Adrenal gland (tissue), 9 donors: ENCODE measurements at regions not wholly inside any gene's neighbourhood (a gene's known extent, or its start where the extent isn't known, plus 50 kb on each side); places are given as distances from the start of the nearest gene placed in this dataset.

Source experiments
- DNase-seq, 7 donors: peaks; one replicate each; pipeline ENCODE4 v3.0.0-alpha.2; 2019 to 2020
- H3K27ac ChIP-seq, 5 donors: fragments of 200-600 bp; sonication (generic) in 4 of 5; 1 replicate in 3 of 5; 2 replicates in 2 of 5; pipeline versions ENCODE4 v1.5.1 to v1.8.0; 2016 to 2020; ENCODE audit warnings: mild to moderate bottlenecking in 1 of 5
- H3K27me3 ChIP-seq: fragments of 200-600 bp; 2 replicates; pipeline ENCODE4 v1.8.0; 2021
- H3K36me3 ChIP-seq, 2 donors: fragments of 200-600 bp; replicated peaks in 1 of 2; 1 replicate in 1 of 2; 2 replicates in 1 of 2; pipeline versions ENCODE4 v1.5.1 to v1.8.0; 2018 to 2022
- H3K4me1 ChIP-seq, 2 donors: fragments of 200-600 bp; replicated peaks in 1 of 2; 1 replicate in 1 of 2; 2 replicates in 1 of 2; pipeline versions ENCODE4 v1.5.1 to v1.8.0; 2018 to 2021
- H3K4me3 ChIP-seq, 4 donors: fragments of 200-600 bp; sonication (generic) in 3 of 4; one replicate each; pipeline ENCODE4 v1.5.1; 2016 to 2018
- H3K9me3 ChIP-seq, 3 donors: fragments of 200-600 bp; sonication (generic) in 1 of 3; replicated peaks in 1 of 3; 1 replicate in 2 of 3; 2 replicates in 1 of 3; pipeline versions ENCODE4 v1.5.1 to v1.8.0; 2016 to 2021
- POLR2A ChIP-seq, 2 donors: fragments of 450-650 bp; IDR thresholded peaks; one replicate each; pipeline ENCODE4 v1.6.1; 2017; ENCODE audit warnings: antibody characterized with exemption in 2 of 2, mild to moderate bottlenecking in 2 of 2, moderate library complexity in 1 of 2
- WGBS, 4 donors: extraction: QIAGEN DNeasy Blood & Tissue Kit in 2 of 4; methylation state at CpG; one replicate each; pipeline versions ENCODE4 v1.1.5 to v1.1.7; 2013 to 2017; 5-methylcytosine and 5-hydroxymethylcytosine counted together
- intact Hi-C, 2 donors: fragments of 100-400 bp; cut with DNase I; formaldehyde crosslinking; loops; one replicate each; pipeline versions ENCODE4 v1.14.1 to v1.15.0; 2022 to 2023
- TF ChIP-seq, protein P1 (sequence below), 6 experiments: fragments of 450-650 bp in 4 of 6; fragments of 200-600 bp in 2 of 6; sonication (generic) in 1 of 6; IDR thresholded peaks; 1 replicate in 5 of 6; 2 replicates in 1 of 6; pipeline versions ENCODE4 v1.5.1 to v1.8.0; 2016 to 2021; ENCODE audit warnings: antibody characterized with exemption in 6 of 6, mild to moderate bottlenecking in 2 of 6, moderate library complexity in 1 of 6
- donor health status: healthy with polysubstance abuse.
- donor health status: Bipolar disorder and iron deficiency.
- donor health status: DM: yes; HTN: yes; CAD: no.
- donor health status: DM: no; HTN: no; CAD: no.
- donor health status: DM: no; HTN: no; CAD: no.

DNA sequence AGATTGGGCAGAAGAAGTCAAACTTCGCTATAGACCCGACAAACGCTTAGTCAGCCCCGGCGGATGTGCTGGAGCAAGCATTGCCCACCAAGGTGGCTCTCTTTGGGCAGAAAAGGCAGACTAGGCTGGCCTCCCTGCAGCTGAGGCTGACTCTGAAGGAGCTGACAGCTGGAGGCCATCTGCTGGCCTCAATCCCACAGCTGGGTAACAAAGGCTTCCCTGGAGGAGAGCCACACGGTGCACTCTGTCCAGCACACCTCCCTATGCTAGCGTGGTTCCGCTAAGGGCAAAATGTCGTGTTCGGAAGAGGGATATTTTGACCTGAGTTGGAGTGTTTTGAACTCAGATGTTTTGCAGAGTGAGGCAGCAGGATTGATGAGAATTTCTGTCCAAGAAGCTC lies 103.5 kb upstream of the PTCH1 start:
- TF ChIP-seq POLR2A (IDR thresholded peaks at IDR 0.05), result no peak
- TF ChIP-seq, protein P1, sequence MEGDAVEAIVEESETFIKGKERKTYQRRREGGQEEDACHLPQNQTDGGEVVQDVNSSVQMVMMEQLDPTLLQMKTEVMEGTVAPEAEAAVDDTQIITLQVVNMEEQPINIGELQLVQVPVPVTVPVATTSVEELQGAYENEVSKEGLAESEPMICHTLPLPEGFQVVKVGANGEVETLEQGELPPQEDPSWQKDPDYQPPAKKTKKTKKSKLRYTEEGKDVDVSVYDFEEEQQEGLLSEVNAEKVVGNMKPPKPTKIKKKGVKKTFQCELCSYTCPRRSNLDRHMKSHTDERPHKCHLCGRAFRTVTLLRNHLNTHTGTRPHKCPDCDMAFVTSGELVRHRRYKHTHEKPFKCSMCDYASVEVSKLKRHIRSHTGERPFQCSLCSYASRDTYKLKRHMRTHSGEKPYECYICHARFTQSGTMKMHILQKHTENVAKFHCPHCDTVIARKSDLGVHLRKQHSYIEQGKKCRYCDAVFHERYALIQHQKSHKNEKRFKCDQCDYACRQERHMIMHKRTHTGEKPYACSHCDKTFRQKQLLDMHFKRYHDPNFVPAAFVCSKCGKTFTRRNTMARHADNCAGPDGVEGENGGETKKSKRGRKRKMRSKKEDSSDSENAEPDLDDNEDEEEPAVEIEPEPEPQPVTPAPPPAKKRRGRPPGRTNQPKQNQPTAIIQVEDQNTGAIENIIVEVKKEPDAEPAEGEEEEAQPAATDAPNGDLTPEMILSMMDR (IDR thresholded peaks at IDR 0.05), result no peak
- no peaks in the 10 kb centered on the region for H3K36me3 ChIP-seq
- H3K4me3 ChIP-seq, result no peak overlapping the region
- intact Hi-C loops, result no loop called here
- H3K27me3 ChIP-seq, result no peaks in the 10 kb centered on the region
- WGBS, 4 donors, result 80 to 85% (median 84%) methylated on average over 10 of the region's 10 CpGs
- H3K27ac ChIP-seq, result no peak overlapping the region
- H3K4me1 ChIP-seq, result no peaks in the 10 kb centered on the region
- H3K9me3 ChIP-seq, result no peaks in the 10 kb centered on the region
- no peak for DNase-seq

DNA sequence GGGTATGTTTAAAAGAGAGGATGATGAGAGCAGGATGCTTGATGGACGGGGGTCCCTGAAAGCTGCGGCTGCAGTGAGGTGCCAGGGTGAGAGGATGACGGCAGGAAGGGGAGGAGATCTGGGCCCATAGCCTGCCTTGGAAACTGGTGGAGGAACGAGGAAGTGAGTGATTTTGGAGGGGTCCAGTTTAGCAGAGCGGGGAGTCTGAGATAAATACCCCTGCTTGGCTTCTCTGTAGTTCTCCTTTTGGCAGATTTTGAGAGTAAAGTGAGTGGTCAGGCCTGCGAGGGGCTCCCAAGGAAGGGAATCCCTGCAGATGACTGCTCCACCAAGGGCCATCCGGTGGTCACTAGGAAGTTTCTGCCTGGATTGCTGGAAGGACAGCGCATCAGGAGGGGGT lies 98.5 kb upstream of the PTCH1 start:
- no peak overlapping the region for H3K27ac ChIP-seq
- no peaks in the 10 kb centered on the region for H3K36me3 ChIP-seq
- H3K27me3 ChIP-seq, result no peaks in the 10 kb centered on the region
- H3K9me3 ChIP-seq, result no peaks in the 10 kb centered on the region
- 71 to 85% (median 85%) methylated on average over 8 of the region's 8 CpGs for WGBS, 4 donors
- no peak for DNase-seq
- no peaks in the 10 kb centered on the region for H3K4me1 ChIP-seq
- intact Hi-C loops, result no loop called here
- no peak for TF ChIP-seq POLR2A (IDR thresholded peaks at IDR 0.05)
- TF ChIP-seq, protein P1 (IDR thresholded peaks at IDR 0.05), result no peak
- H3K4me3 ChIP-seq, result no peak overlapping the region

DNA sequence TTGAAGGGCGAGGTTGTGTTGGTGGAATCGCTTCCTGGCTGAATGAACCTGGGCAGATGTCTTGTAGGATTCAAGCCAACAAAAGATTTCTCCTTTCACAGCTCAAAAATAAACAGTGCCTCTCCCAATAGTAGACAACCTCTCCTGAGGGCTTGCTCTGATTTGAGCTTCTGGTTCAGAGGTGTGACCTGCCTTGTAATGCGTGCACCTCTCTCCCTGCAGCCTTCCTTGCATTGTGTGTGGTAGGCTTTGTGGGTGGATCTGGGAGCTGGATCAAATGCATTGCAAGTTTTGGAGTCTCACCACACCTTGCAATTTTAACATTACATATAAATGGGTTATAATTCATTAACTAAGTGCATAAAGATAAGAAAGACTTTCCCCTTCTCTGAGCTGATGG lies 96.9 kb upstream of the PTCH1 start:
- WGBS, 4 donors, result 90 to 96% (median 93%) methylated on average over 3 of the region's 3 CpGs
- Histone ChIP-seq H3K9me3 (no peaks in the 10 kb centered on the region), H3K4me3 (no peak overlapping the region), H3K4me1 (no peaks in the 10 kb centered on the region), H3K27ac (no peak overlapping the region), H3K27me3 (no peaks in the 10 kb centered on the region), H3K36me3 (no peaks in the 10 kb centered on the region)
- DNase-seq, result no peak
- intact Hi-C loops, result no loop called here
- TF ChIP-seq, protein P1 (IDR thresholded peaks at IDR 0.05), result no peak
- TF ChIP-seq POLR2A (IDR thresholded peaks at IDR 0.05), result no peak

DNA sequence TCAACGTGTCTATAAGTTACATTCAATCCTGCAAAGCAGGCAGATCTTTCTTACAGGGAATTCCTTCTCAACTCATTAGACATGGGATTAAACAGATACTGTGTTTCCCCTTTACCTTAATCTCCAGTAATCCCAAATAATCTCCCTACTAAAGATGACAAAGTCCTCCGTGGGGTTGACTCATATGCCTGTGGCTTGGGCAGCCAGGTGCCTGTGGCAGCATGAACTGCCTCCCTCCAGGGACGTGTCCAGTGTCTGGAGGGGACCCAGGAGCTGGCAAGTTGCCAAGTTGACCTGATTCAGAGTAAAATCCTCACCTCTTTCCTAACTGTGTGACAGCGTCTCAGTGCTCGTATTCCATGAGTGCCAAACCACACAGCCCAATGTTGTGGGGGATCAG lies 94.6 kb upstream of the PTCH1 start:
- Histone ChIP-seq H3K27me3 (no peaks in the 10 kb centered on the region), H3K4me1 (no peaks in the 10 kb centered on the region), H3K4me3 (no peak overlapping the region), H3K9me3 (no peaks in the 10 kb centered on the region), H3K27ac (no peak overlapping the region), H3K36me3 (no peaks in the 10 kb centered on the region)
- TF ChIP-seq POLR2A (IDR thresholded peaks at IDR 0.05), result no peak
- TF ChIP-seq, protein P1 (IDR thresholded peaks at IDR 0.05), result no peak
- DNase-seq, result no peak
- intact Hi-C loops, result no loop called here
- WGBS, 4 donors, result 48 to 61% (median 57%) methylated on average over 3 to 5 of the region's 5 CpGs
